Loucy (cell line): ENCODE measurements at regions not wholly inside any gene's neighbourhood (a gene's known extent, or its start where the extent isn't known, plus 50 kb on each side); places are given as distances from the start of the nearest gene placed in this dataset.

Experiments used
- H2AFZ ChIP-seq: fragments of 200-600 bp; sonication (generic); 2 replicates; pipeline ENCODE4 v1.6.0; 2016; ENCODE audit warnings: antibody characterized with exemption, mild to moderate bottlenecking, low read length, moderate library complexity
- H3F3A ChIP-seq: fragments of 200-600 bp; 2 replicates; pipeline ENCODE4 v1.6.0; 2016; ENCODE audit warnings: antibody characterized with exemption, low read depth, mild to moderate bottlenecking
- H3K27me3 ChIP-seq: fragments of 200-600 bp; sonication (generic); 2 replicates; pipeline ENCODE4 v1.6.1; 2014; ENCODE audit warnings: low read length, mild to moderate bottlenecking; ENCODE audit not compliant: insufficient read depth, poor library complexity, severe bottlenecking
- H3K36me3 ChIP-seq: fragments of 200-600 bp; sonication (generic); 2 replicates; pipeline ENCODE4 v1.6.1; 2016; ENCODE audit warnings: low read length; ENCODE audit not compliant: insufficient read depth
- H3K4me1 ChIP-seq: fragments of 200-600 bp; sonication (generic); 2 replicates; pipeline ENCODE4 v1.5.1; 2014; ENCODE audit warnings: low read length, mild to moderate bottlenecking; ENCODE audit not compliant: insufficient read depth, poor library complexity, severe bottlenecking
- H3K4me2 ChIP-seq: fragments of 200-600 bp; sonication (generic); 2 replicates; pipeline ENCODE4 v1.6.0; 2014; ENCODE audit warnings: antibody characterized with exemption, low read length, low read depth, mild to moderate bottlenecking; ENCODE audit not compliant: poor library complexity, severe bottlenecking
- H3K4me3 ChIP-seq: fragments of 200-600 bp; sonication (generic); 2 replicates; pipeline ENCODE4 v1.5.1; 2014; ENCODE audit warnings: low read length, mild to moderate bottlenecking, mixed read lengths; ENCODE audit not compliant: poor library complexity, severe bottlenecking
- H3K79me2 ChIP-seq: fragments of 200-600 bp; sonication (generic); 2 replicates; pipeline ENCODE4 v1.6.1; 2014; ENCODE audit warnings: low read length; ENCODE audit not compliant: insufficient read depth
- H3K9ac ChIP-seq: fragments of 200-600 bp; sonication (generic); 2 replicates; pipeline ENCODE4 v1.6.0; 2014; ENCODE audit warnings: mild to moderate bottlenecking, low read depth, low read length, moderate library complexity; ENCODE audit not compliant: poor library complexity, severe bottlenecking
- H3K9me2 ChIP-seq: fragments of 200-600 bp; sonication (generic); replicated peaks from 2 replicates; pipeline ENCODE4 v1.6.1; 2016; ENCODE audit warnings: low read depth, low read length, mixed read lengths
- H3K9me3 ChIP-seq: fragments of 200-600 bp; sonication (generic); 2 replicates; pipeline ENCODE4 v1.6.1; 2014; ENCODE audit warnings: mild to moderate bottlenecking, antibody characterized with exemption, low read length, low read depth; ENCODE audit not compliant: insufficient read depth
- H4K20me1 ChIP-seq: fragments of 200-600 bp; sonication (generic); 2 replicates; pipeline ENCODE4 v1.6.0; 2014; ENCODE audit warnings: antibody characterized with exemption, low read length, mild to moderate bottlenecking; ENCODE audit not compliant: insufficient read depth, poor library complexity, severe bottlenecking
- EZH2phosphoT487 ChIP-seq: fragments of 200-600 bp; IDR thresholded peaks from 2 replicates; pipeline ENCODE4 v1.6.1; 2018; ENCODE audit warnings: antibody characterized with exemption, mild to moderate bottlenecking, moderate library complexity, borderline replicate concordance
- TF ChIP-seq, protein P1 (sequence below): fragments of 200-600 bp; sonication (generic); conservative IDR thresholded peaks from 2 replicates; pipeline ENCODE4 v1.5.1; 2014; ENCODE audit warnings: mild to moderate bottlenecking, antibody characterized with exemption, low read length

DNA sequence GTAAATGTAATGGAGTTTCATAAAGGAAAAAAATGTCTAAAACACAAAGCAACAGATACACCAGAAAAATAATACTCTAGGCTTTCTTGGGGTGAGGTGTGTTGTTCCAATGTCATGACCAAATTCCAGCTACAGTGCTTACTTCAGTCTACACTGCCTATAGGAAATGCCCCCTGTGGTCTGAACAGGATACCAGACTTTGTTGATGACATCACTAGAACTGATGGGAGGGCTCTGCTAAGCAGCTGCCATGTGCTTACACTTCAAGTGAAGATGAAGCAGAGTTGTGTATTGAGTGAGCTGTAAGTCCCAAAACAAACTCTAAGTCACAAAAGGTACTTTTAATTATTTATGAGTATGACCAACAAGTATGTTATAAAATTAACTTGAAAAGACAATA is 456.1 kb upstream of the IL12A start:
- no peaks in the 10 kb centered on the region for H3K9me2 ChIP-seq
- H3K4me2 ChIP-seq = no peak overlapping the region
- H3F3A ChIP-seq = no peaks in the 10 kb centered on the region
- no peaks in the 10 kb centered on the region for H3K36me3 ChIP-seq
- no peak overlapping the region for H3K9ac ChIP-seq
- H3K9me3 ChIP-seq = no peaks in the 10 kb centered on the region
- H3K4me3 ChIP-seq = no peak overlapping the region
- no peaks in the 10 kb centered on the region for H3K4me1 ChIP-seq
- no peak overlapping the region for H2AFZ ChIP-seq
- no peak for TF ChIP-seq EZH2phosphoT487
- TF ChIP-seq, protein P1, sequence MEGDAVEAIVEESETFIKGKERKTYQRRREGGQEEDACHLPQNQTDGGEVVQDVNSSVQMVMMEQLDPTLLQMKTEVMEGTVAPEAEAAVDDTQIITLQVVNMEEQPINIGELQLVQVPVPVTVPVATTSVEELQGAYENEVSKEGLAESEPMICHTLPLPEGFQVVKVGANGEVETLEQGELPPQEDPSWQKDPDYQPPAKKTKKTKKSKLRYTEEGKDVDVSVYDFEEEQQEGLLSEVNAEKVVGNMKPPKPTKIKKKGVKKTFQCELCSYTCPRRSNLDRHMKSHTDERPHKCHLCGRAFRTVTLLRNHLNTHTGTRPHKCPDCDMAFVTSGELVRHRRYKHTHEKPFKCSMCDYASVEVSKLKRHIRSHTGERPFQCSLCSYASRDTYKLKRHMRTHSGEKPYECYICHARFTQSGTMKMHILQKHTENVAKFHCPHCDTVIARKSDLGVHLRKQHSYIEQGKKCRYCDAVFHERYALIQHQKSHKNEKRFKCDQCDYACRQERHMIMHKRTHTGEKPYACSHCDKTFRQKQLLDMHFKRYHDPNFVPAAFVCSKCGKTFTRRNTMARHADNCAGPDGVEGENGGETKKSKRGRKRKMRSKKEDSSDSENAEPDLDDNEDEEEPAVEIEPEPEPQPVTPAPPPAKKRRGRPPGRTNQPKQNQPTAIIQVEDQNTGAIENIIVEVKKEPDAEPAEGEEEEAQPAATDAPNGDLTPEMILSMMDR = no peak
- no peaks in the 10 kb centered on the region for H3K79me2 ChIP-seq
- H4K20me1 ChIP-seq = no peaks in the 10 kb centered on the region
- no peaks in the 10 kb centered on the region for H3K27me3 ChIP-seq

DNA sequence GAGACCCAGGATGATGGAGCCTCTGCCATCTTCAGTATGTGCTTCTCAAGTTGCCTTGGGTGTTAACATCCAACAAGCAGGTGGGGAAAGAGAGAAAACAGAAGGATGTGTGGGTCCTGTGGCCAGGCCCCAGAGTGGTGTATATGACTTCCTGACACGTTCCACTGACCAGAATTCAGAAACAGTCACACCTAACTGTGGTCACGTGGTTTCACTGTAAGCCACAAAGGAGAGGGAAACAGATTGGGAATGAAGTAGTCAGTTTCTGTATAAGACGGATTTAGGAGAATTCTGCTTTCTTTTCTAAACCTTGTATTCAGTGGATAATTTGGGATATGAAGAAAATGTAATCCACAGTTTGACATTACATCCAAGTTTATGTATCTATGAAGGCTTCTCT is 454.1 kb upstream of the IL12A start:
- Histone ChIP-seq H3K9me3 (no peaks in the 10 kb centered on the region), H3F3A (no peaks in the 10 kb centered on the region), H3K79me2 (no peaks in the 10 kb centered on the region), H3K4me1 (no peaks in the 10 kb centered on the region), H3K9ac (no peak overlapping the region), H3K27me3 (no peaks in the 10 kb centered on the region), H4K20me1 (no peaks in the 10 kb centered on the region), H3K36me3 (no peaks in the 10 kb centered on the region), H3K4me2 (no peak overlapping the region), H3K9me2 (no peaks in the 10 kb centered on the region), H3K4me3 (no peak overlapping the region), H2AFZ (no peak overlapping the region)
- TF ChIP-seq EZH2phosphoT487 = no peak
- TF ChIP-seq, protein P1 = no peak

DNA sequence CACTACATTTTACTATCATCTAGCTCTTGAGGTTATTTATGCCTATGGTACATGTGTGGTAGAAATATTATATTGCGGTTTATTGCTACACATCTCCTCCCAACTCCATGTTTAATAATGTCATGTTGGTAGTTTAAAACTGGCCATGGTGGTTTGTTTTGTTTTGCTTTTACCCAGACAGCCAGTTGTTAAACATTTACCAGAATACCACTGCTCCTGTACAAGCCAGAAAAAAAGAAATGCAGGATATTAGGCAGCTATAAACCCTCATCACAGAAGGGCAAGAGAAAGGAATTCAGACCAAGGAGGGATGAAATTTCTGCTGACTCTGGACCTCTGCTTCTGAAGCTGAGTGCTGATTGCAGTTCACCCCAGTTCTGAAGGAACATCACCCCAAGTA is 451.8 kb upstream of the IL12A start:
- H3K9ac ChIP-seq = no peak overlapping the region
- no peaks in the 10 kb centered on the region for H3K27me3 ChIP-seq
- no peaks in the 10 kb centered on the region for H3K4me1 ChIP-seq
- no peak overlapping the region for H3K4me2 ChIP-seq
- H3F3A ChIP-seq = no peaks in the 10 kb centered on the region
- H2AFZ ChIP-seq = no peak overlapping the region
- H3K36me3 ChIP-seq = no peaks in the 10 kb centered on the region
- TF ChIP-seq, protein P1 = no peak
- no peak for TF ChIP-seq EZH2phosphoT487
- no peak overlapping the region for H3K4me3 ChIP-seq
- H3K9me3 ChIP-seq = no peaks in the 10 kb centered on the region
- H3K79me2 ChIP-seq = no peaks in the 10 kb centered on the region
- H3K9me2 ChIP-seq = no peaks in the 10 kb centered on the region
- no peaks in the 10 kb centered on the region for H4K20me1 ChIP-seq
